Epithelial cell of esophagus (primary cell): ENCODE measurements at regions not wholly inside any gene's neighbourhood (a gene's known extent, or its start where the extent isn't known, plus 50 kb on each side); places are given as distances from the start of the nearest gene placed in this dataset.
A peak's percentile ranks its signal among the peaks of the same experiment; 100 is the strongest.

Experiments used
- DNase-seq: peaks from one replicate; pipeline ENCODE4 v3.0.0; 2010; ENCODE audit warnings: low read depth
- H3K4me3 ChIP-seq: 2 replicates; pipeline ENCODE4 v1.5.1; 2011; ENCODE audit warnings: mild to moderate bottlenecking, low read length, control low read depth
- CTCF ChIP-seq: IDR thresholded peaks from 2 replicates; pipeline ENCODE4 v1.5.1; 2011; ENCODE audit warnings: low read depth, mild to moderate bottlenecking, low read length, control low read depth, inconsistent platforms; ENCODE audit not compliant: insufficient read depth; ENCODE audit errors: missing control alignments

GRCh38 chr3:24763393-24763792 is 268.7 kb upstream of the THRB start:
- DNase-seq = peak; percentile 29
- no peak for TF ChIP-seq CTCF
- no peak overlapping the region for H3K4me3 ChIP-seq

DNA sequence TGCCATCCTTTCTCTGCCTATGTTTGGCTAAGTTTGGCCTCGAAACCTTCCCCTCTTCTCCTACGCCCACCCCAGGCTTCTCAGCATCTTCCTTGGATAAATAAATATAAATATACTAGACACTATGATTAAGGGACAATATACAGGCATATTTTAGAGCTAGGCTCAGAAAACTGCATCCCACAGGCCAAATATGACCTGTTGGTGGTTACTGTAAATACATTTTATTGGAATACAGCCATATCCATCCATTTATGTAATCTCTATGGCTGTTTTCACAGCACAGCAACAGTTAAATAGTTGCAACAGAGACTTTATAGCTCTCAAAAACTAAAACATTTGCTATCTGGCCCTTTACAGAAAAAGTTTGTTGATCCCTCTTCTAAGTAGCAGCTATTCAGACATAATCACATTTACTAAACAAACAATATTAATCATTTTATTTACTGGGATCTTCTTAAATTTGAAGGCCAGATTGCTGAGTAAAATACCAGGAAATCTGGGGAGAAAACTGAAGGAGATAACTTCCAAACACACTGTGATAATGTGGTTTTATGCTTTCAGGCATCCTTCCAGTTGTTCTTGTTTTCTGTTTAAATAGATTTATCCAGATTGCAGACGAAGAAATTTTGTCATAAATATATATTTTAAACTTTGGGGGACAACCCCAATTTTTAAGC is 269.7 kb upstream of the THRB start:
- no peak for DNase-seq
- TF ChIP-seq CTCF = no peak
- H3K4me3 ChIP-seq = no peak overlapping the region

- H3K4me3 ChIP-seq = no peak overlapping the region
- no peak for TF ChIP-seq CTCF
- no peak for DNase-seq
These were observed 270.7 kb upstream of the THRB start for GRCh38 chr3:24765399-24765798.

- no peak overlapping the region for H3K4me3 ChIP-seq
- no peak for TF ChIP-seq CTCF
- DNase-seq = no peak
These were observed 275.3 kb upstream of the THRB start for GRCh38 chr3:24769918-24770317.

DNA sequence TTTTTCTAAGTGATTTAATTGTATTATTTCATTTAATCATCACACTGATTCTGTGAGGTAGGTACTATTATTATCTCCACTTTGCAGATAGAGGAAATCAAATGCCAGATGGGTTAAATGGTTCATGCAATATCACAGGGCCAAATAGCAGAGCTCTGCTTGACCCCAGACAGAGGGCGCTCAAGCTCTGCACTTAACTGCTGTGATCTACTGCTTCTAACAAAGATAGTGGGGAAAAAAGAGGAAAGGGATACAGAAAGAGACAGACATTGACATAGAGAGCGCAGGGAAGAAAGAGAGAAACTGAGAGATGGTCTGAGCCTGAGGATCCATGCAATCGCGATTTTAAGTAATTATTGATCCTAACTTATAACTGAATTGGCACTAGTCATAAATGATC is 279.1 kb upstream of the THRB start:
- DNase-seq = peak; percentile 72
- no peak overlapping the region for H3K4me3 ChIP-seq
- TF ChIP-seq CTCF = peak; percentile 91

DNA sequence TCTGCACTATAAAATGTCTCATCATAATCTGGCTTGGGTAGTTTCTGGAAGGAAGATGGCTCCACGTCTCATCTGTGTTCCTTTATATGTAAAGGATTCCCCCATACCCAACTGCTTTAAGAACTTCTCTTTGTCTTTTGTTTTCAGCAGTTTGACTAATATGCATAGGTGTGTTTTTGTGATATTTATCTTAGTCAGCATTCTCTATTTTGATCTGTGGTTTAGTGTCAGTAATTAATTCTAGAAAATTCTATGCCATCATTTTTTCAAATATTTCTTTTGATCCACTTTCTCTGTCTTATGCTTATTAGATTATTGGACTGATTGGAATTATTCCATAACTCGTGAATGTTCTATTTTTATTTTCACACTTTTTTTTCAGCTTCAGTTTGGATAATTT is 286.3 kb upstream of the THRB start:
- no peak for DNase-seq
- no peak overlapping the region for H3K4me3 ChIP-seq
- TF ChIP-seq CTCF = no peak

- no peak for TF ChIP-seq CTCF
- no peak for DNase-seq
- H3K4me3 ChIP-seq = no peak overlapping the region
These were observed 286.8 kb upstream of the THRB start for GRCh38 chr3:24781454-24781853.
